HEK293 (cell line): ENCODE measurements at regions not wholly inside any gene's neighbourhood (a gene's known extent, or its start where the extent isn't known, plus 50 kb on each side); places are given as distances from the start of the nearest gene placed in this dataset.

Source experiments
- CTCF ChIA-PET: fragments of 350-600 bp; formaldehyde crosslinking; extraction: SDS; loops from one replicate; lab custom pipeline; 2021; ENCODE audit warnings: antibody characterized with exemption; lab: Yijun Ruan, JAX
- POLR2A ChIA-PET: fragments of 300-600 bp; formaldehyde crosslinking; extraction: SDS; loops from one replicate; lab custom pipeline; 2020; ENCODE audit warnings: antibody characterized with exemption, inconsistent platforms; lab: Yijun Ruan, JAX
- H3K27ac ChIP-seq: fragments of 200-500 bp; sonication (Bioruptor generic); 2 replicates; pipeline ENCODE4 v1.5.1; 2014; ENCODE audit warnings: low read depth, low read length, control low read depth, inconsistent platforms; ENCODE audit errors: extremely low read depth
- H3K36me3 ChIP-seq, 2 experiments: fragments of 200-500 bp in 1 of 2; sonication (Bioruptor generic) in 1 of 2; 1 replicate in 1 of 2; 2 replicates in 1 of 2; pipeline ENCODE4 v1.5.1; 2014 to 2017; ENCODE audit warnings: inconsistent platforms in 2 of 2, low read length in 2 of 2; ENCODE audit not compliant: control insufficient read depth in 2 of 2, insufficient read depth in 1 of 2
- H3K4me1 ChIP-seq: fragments of 200-500 bp; sonication (Bioruptor generic); 2 replicates; pipeline ENCODE4 v1.5.1; 2014; ENCODE audit warnings: mild to moderate bottlenecking, low read length, inconsistent platforms; ENCODE audit not compliant: control insufficient read depth, insufficient read depth
- H3K4me3 ChIP-seq: 2 replicates; pipeline ENCODE4 v1.5.1; 2011; ENCODE audit warnings: low read depth, mild to moderate bottlenecking, control low read depth, low read length, moderate library complexity
- H3K9me3 ChIP-seq: fragments of 200-500 bp; sonication (Bioruptor generic); 2 replicates; pipeline ENCODE4 v1.5.1; 2014; ENCODE audit warnings: low read depth, low read length, inconsistent platforms; ENCODE audit not compliant: control insufficient read depth, insufficient read depth
- KLF17 ChIP-seq: fragments of 450-650 bp; formaldehyde crosslinking; IDR thresholded peaks from 2 replicates; pipeline ENCODE4 v1.5.1; 2016; ENCODE audit warnings: missing biosample characterization, missing genetic modification characterization
- PRDM1 ChIP-seq: fragments of 450-650 bp; formaldehyde crosslinking; IDR thresholded peaks from 2 replicates; pipeline ENCODE4; 2016; ENCODE audit warnings: missing biosample characterization, missing genetic modification characterization
- REPIN1 ChIP-seq: fragments of 450-650 bp; formaldehyde crosslinking; IDR thresholded peaks from 2 replicates; pipeline ENCODE4 v1.5.1; 2017; ENCODE audit warnings: missing biosample characterization, missing genetic modification characterization, low read depth
- WT1 ChIP-seq: fragments of 450-650 bp; formaldehyde crosslinking; IDR thresholded peaks from 2 replicates; pipeline ENCODE4 v1.5.1; 2016; ENCODE audit warnings: missing biosample characterization, missing genetic modification characterization
- ZEB2 ChIP-seq: fragments of 450-650 bp; formaldehyde crosslinking; IDR thresholded peaks from 2 replicates; pipeline ENCODE4 v1.5.1; 2016; ENCODE audit warnings: missing biosample characterization, missing genetic modification characterization
- ZIC2 ChIP-seq: fragments of 450-650 bp; formaldehyde crosslinking; IDR thresholded peaks from 2 replicates; pipeline ENCODE4 v1.5.1; 2016; ENCODE audit warnings: missing biosample characterization, missing genetic modification characterization
- ZNF146 ChIP-seq: fragments of 450-650 bp; formaldehyde crosslinking; IDR thresholded peaks from 2 replicates; pipeline ENCODE4 v1.5.1; 2016; ENCODE audit warnings: missing biosample characterization, missing genetic modification characterization
- ZNF274 ChIP-seq, 2 experiments: fragments of 200-500 bp in 1 of 2; fragments of 450-650 bp in 1 of 2; sonication (Bioruptor generic) in 1 of 2; formaldehyde crosslinking in 1 of 2; IDR thresholded peaks; 2 replicates each; pipeline versions ENCODE4 v1.5.1 to v1.6.1; 2014 to 2016; ENCODE audit warnings: borderline replicate concordance in 1 of 2, inconsistent platforms in 1 of 2, low read length in 1 of 2, missing biosample characterization in 1 of 2, missing genetic modification characterization in 1 of 2
- ZNF341 ChIP-seq: fragments of 450-650 bp; formaldehyde crosslinking; IDR thresholded peaks from 2 replicates; pipeline ENCODE4; 2016; ENCODE audit warnings: low read depth, missing biosample characterization, missing genetic modification characterization
- ZNF366 ChIP-seq: fragments of 450-650 bp; formaldehyde crosslinking; conservative IDR thresholded peaks from 2 replicates; pipeline ENCODE4 v1.5.1; 2016; ENCODE audit warnings: missing biosample characterization, missing genetic modification characterization
- ZNF391 ChIP-seq: fragments of 450-650 bp; formaldehyde crosslinking; IDR thresholded peaks from 2 replicates; pipeline ENCODE4 v1.5.1; 2016; ENCODE audit warnings: low read depth, missing biosample characterization, missing genetic modification characterization, borderline replicate concordance
- ZNF488 ChIP-seq: fragments of 450-650 bp; formaldehyde crosslinking; IDR thresholded peaks from 2 replicates; pipeline ENCODE4 v1.5.1; 2016; ENCODE audit warnings: missing biosample characterization, missing genetic modification characterization
- ZNF513 ChIP-seq: fragments of 450-650 bp; IDR thresholded peaks from 2 replicates; pipeline ENCODE4 v1.5.1; 2018; ENCODE audit warnings: missing biosample characterization, missing genetic modification characterization
- ZNF529 ChIP-seq: fragments of 450-650 bp; formaldehyde crosslinking; IDR thresholded peaks from 2 replicates; pipeline ENCODE4 v1.5.1; 2017; ENCODE audit warnings: missing genetic modification characterization, missing biosample characterization; ENCODE audit not compliant: insufficient replicate concordance
- ZNF571 ChIP-seq: fragments of 450-650 bp; formaldehyde crosslinking; IDR thresholded peaks from 2 replicates; pipeline ENCODE4 v1.5.0; 2017; ENCODE audit warnings: missing biosample characterization, missing genetic modification characterization
- ZNF707 ChIP-seq: fragments of 450-650 bp; formaldehyde crosslinking; IDR thresholded peaks from 2 replicates; pipeline ENCODE4 v1.5.1; 2016; ENCODE audit warnings: missing biosample characterization, missing genetic modification characterization
- ZSCAN16 ChIP-seq: fragments of 450-650 bp; formaldehyde crosslinking; IDR thresholded peaks from 2 replicates; pipeline ENCODE4 v1.5.1; 2016; ENCODE audit warnings: missing biosample characterization, missing genetic modification characterization
- ZXDB ChIP-seq: fragments of 450-650 bp; formaldehyde crosslinking; IDR thresholded peaks from 2 replicates; pipeline ENCODE4 v1.5.1; 2016; ENCODE audit warnings: missing biosample characterization, missing genetic modification characterization
- TF ChIP-seq, protein P1 (sequence below): fragments of 450-650 bp; formaldehyde crosslinking; IDR thresholded peaks from 2 replicates; pipeline ENCODE4 v1.5.1; 2017; ENCODE audit warnings: missing biosample characterization, missing genetic modification characterization
- TF ChIP-seq, protein P2 (sequence below): fragments of 450-650 bp; formaldehyde crosslinking; IDR thresholded peaks from 2 replicates; pipeline ENCODE4; 2016; ENCODE audit warnings: missing biosample characterization, missing genetic modification characterization

DNA sequence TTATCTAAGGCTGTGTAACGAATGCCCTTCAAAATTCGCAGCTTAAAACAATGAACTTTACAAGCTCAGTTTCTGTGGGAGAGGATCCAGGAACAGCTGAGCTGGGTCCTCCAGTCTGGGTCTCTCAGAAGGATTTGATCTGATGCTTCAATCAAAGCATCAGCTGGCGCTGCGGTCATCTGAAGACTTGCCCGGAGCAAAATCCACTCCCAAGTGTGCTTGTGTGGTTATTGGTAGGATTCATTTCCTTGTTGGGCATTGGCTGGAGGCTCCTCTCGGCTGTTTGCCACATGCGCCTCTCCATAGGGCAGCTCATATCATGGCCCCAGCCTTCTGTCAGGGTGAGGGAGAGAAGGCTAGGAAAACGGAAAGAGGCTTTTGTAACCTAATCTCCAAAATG, 269.3 kb upstream of the CHD6 start (continued):
- TF ChIP-seq, protein P1, sequence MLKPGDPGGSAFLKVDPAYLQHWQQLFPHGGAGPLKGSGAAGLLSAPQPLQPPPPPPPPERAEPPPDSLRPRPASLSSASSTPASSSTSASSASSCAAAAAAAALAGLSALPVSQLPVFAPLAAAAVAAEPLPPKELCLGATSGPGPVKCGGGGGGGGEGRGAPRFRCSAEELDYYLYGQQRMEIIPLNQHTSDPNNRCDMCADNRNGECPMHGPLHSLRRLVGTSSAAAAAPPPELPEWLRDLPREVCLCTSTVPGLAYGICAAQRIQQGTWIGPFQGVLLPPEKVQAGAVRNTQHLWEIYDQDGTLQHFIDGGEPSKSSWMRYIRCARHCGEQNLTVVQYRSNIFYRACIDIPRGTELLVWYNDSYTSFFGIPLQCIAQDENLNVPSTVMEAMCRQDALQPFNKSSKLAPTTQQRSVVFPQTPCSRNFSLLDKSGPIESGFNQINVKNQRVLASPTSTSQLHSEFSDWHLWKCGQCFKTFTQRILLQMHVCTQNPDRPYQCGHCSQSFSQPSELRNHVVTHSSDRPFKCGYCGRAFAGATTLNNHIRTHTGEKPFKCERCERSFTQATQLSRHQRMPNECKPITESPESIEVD (tag by site-specific recombination), result no peak
- TF ChIP-seq KLF17 (tag by site-specific recombination), result no peak
- TF ChIP-seq ZSCAN16, result no peak
- no peak for TF ChIP-seq ZNF513 (tag by site-specific recombination)

DNA sequence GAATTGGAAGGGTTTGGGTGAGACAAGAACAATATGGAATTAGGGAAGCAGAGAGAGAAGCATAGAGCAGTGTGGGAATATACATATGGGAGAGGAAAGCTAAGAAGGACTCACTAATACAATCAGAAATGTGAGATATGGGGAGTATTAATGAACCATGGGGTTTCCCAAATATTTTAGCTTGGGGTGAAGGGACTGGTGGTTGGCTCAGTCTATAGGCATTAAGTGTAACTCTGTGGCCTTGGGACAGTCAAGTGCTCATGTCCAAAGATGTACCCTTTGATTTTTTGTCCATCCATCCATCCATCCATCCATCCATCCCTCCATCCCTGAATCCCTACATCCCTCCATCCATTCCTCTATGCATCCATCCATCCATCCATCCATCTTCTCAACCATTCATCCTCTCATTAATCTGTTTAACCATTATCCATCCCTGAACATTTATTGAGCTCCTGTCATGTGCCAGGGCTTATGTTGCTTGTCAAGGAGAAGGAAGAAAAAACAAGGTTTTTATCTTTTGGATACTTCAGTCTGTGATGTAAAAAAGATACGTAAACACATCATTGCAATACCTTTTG, 263.4 kb upstream of the CHD6 start:
- H3K4me3 ChIP-seq, result no peak overlapping the region
- ChIA-PET CTCF (interaction anchor here (0.6 to 0.7 kb wide), 3 partner anchors 9 to 45 kb away, joined by 3 to 4 read pairs (median 3); no protein-coding TSS in a partner anchor), POLR2A (no interaction called here)
- H3K36me3 ChIP-seq, result no peaks in the 10 kb centered on the region
- no peak overlapping the region for H3K27ac ChIP-seq
- no peaks in the 10 kb centered on the region for H3K4me1 ChIP-seq
- TF ChIP-seq ZNF366 (tag by site-specific recombination) (peak; percentile 57), ZNF146 (no peak), ZNF488 (no peak), ZNF529 (tag by site-specific recombination) (no peak), ZNF513 (tag by site-specific recombination) (no peak), ZIC2 (tag by site-specific recombination) (no peak)
- no peaks in the 10 kb centered on the region for H3K9me3 ChIP-seq

DNA sequence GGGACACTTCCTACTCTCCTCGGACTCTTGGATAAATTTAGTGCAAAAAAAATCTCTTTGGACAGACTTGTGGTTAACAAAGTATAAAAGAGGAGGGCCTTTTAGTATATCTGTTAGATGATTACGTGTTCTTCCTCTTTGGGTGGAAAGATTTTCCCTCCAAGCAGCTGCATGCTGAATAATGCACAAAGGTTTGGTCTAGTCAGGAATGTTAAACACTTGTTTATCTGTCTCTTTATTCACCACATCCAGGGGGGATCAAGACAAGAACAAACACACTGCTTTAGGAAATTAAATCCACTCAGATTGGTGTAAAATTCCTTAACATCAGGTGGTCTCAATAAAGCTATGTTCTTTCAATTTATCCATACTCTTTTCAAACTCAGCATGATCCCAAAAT, 260.9 kb upstream of the CHD6 start:
- ChIA-PET POLR2A (no interaction called here), CTCF (no interaction called here)
- Histone ChIP-seq H3K36me3 (no peaks in the 10 kb centered on the region), H3K27ac (no peak overlapping the region), H3K9me3 (no peaks in the 10 kb centered on the region), H3K4me3 (no peak overlapping the region), H3K4me1 (no peaks in the 10 kb centered on the region)
- TF ChIP-seq PRDM1 (tag by site-specific recombination), result no peak
- TF ChIP-seq ZNF391, result no peak
- no peak for TF ChIP-seq ZNF571 (tag by site-specific recombination)
- TF ChIP-seq ZXDB (tag by site-specific recombination), result no peak
- TF ChIP-seq WT1 (tag by site-specific recombination), result no peak
- no peak for TF ChIP-seq ZNF707 (tag by site-specific recombination)
- TF ChIP-seq REPIN1 (tag by site-specific recombination), result no peak
- no peak for TF ChIP-seq ZEB2 (tag by site-specific recombination)
- TF ChIP-seq, protein P2, sequence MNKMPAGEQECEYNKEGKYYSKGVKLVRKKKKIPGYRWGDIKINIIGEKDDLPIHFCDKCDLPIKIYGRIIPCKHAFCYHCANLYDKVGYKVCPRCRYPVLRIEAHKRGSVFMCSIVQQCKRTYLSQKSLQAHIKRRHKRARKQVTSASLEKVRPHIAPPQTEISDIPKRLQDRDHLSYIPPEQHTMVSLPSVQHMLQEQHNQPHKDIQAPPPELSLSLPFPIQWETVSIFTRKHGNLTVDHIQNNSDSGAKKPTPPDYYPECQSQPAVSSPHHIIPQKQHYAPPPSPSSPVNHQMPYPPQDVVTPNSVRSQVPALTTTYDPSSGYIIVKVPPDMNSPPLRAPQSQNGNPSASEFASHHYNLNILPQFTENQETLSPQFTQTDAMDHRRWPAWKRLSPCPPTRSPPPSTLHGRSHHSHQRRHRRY, result no peak
- no peak for TF ChIP-seq ZNF274 (IDR thresholded peaks at IDR 0.05; ENCODE audit: low read length)
- no peak for TF ChIP-seq ZNF274 (tag by site-specific recombination; IDR thresholded peaks at IDR 0.05; ENCODE audit: borderline replicate concordance)
- TF ChIP-seq ZNF529 (tag by site-specific recombination), result no peak
- TF ChIP-seq ZSCAN16, result no peak
- no peak for TF ChIP-seq ZNF341 (tag by site-specific recombination)
